HepG2 (cell line): ENCODE measurements at regions not wholly inside any gene's neighbourhood (a gene's known extent, or its start where the extent isn't known, plus 50 kb on each side); places are given as distances from the start of the nearest gene placed in this dataset.

Source experiments
- ATAC-seq: fragments of 200-7000 bp; cut with Tn5 transposase; 3 replicates; pipeline ENCODE4 v1.9.1; 2020; ENCODE audit warnings: mild to moderate bottlenecking, moderate library complexity
- BruUV-seq: library from RNA; stranded (reverse); fragments of 400-500 nt; replicated peaks from 2 replicates; lab custom pipeline; 2021; lab: Mats Ljungman, UMichigan
- CTCF ChIA-PET: fragments of 300-600 bp; formaldehyde crosslinking; extraction: SDS; loops from one replicate; lab custom pipeline; 2021; ENCODE audit warnings: low total read pairs, inconsistent platforms, low intra/inter-chr PET ratio; lab: Yijun Ruan, JAX
- POLR2A ChIA-PET: fragments of 350-600 bp; sonication (Branson Sonifier 250); formaldehyde crosslinking; loops from one replicate; lab custom pipeline; 2020; ENCODE audit warnings: antibody characterized with exemption, inconsistent platforms; lab: Yijun Ruan, JAX
- DNase-seq: peaks from one replicate; pipeline ENCODE4 v3.0.0-alpha.2; 2015; ENCODE audit warnings: low spot score
- FAIRE-seq: peaks from 3 replicates; lab custom pipeline; 2011; peaks lifted over from hg19 to GRCh38; lab: Jason Lieb, UNC
- H2AFZ ChIP-seq: one replicate; pipeline ENCODE4 v1.6.1; 2011; ENCODE audit warnings: low read length, inconsistent platforms
- H3K27ac ChIP-seq: fragments of 300-600 bp; 3 replicates; pipeline ENCODE4 v1.8.0; 2011; ENCODE audit warnings: mixed run types, mild to moderate bottlenecking, mixed read lengths, low read length, inconsistent platforms; ENCODE audit not compliant: insufficient read depth; ENCODE audit errors: extremely low read length
- H3K27me3 ChIP-seq, 2 experiments: fragments of 200-600 bp in 1 of 2; 2 replicates in 1 of 2; 3 replicates in 1 of 2; pipeline versions ENCODE4 v1.6.0 to v1.8.0; 2011; ENCODE audit warnings: low read length in 2 of 2, mild to moderate bottlenecking in 2 of 2, moderate library complexity in 2 of 2, inconsistent platforms in 1 of 2; ENCODE audit not compliant: insufficient read depth in 2 of 2, control insufficient read depth in 1 of 2
- H3K36me3 ChIP-seq, 2 experiments: fragments of 200-600 bp in 1 of 2; replicated peaks in 1 of 2; 2 replicates in 1 of 2; 3 replicates in 1 of 2; pipeline versions ENCODE4 v1.5.1 to v1.8.0; 2011; ENCODE audit warnings: low read length in 2 of 2, inconsistent platforms in 1 of 2; ENCODE audit not compliant: insufficient read depth in 2 of 2, control insufficient read depth in 1 of 2
- H3K4me1 ChIP-seq: 2 replicates; pipeline ENCODE4 v1.5.1; 2012; ENCODE audit warnings: low read length, inconsistent platforms; ENCODE audit not compliant: insufficient read depth
- H3K4me2 ChIP-seq: 2 replicates; pipeline ENCODE4 v1.6.0; 2011; ENCODE audit warnings: low read depth, low read length, inconsistent platforms
- H3K4me3 ChIP-seq, 3 experiments: fragments of 200-600 bp in 1 of 3; sonication (generic), shearing (Covaris generic) in 1 of 3; replicated peaks in 1 of 3; 2 replicates each; pipeline ENCODE4 v1.5.1; 2011 to 2016; ENCODE audit warnings: low read length in 3 of 3, inconsistent platforms in 2 of 3, low read depth in 2 of 3, mild to moderate bottlenecking in 2 of 3, control low read depth in 1 of 3, mixed read lengths in 1 of 3; ENCODE audit not compliant: insufficient read depth in 1 of 3
- H3K79me2 ChIP-seq: one replicate; pipeline ENCODE4 v1.6.1; 2011; ENCODE audit warnings: low read length, inconsistent platforms; ENCODE audit not compliant: insufficient read depth
- H3K9ac ChIP-seq: 2 replicates; pipeline ENCODE4 v1.6.0; 2011; ENCODE audit warnings: mild to moderate bottlenecking, low read depth, low read length, inconsistent platforms; ENCODE audit not compliant: insufficient read depth
- H3K9me3 ChIP-seq: 2 replicates; pipeline ENCODE4 v1.5.1; 2012; ENCODE audit warnings: mild to moderate bottlenecking, low read length
- H4K20me1 ChIP-seq: 2 replicates; pipeline ENCODE4 v1.6.0; 2011; ENCODE audit warnings: inconsistent platforms, mild to moderate bottlenecking, low read length, moderate library complexity; ENCODE audit not compliant: insufficient read depth
- HOMEZ ChIP-seq: IDR thresholded peaks from 2 replicates; pipeline ENCODE4 v1.6.1; 2016; ENCODE audit warnings: low read depth
- JARID2 ChIP-seq: sonication (generic); formaldehyde crosslinking; IDR thresholded peaks from 2 replicates; pipeline ENCODE4 v1.8.1; 2023; ENCODE audit warnings: missing genetic modification reagents, inconsistent platforms; ENCODE audit not compliant: insufficient replicate concordance
- PREB ChIP-seq: sonication (generic); formaldehyde crosslinking; IDR thresholded peaks from 2 replicates; pipeline ENCODE4 v1.4.0; 2020; ENCODE audit warnings: missing genetic modification reagents
- RAD21 ChIP-seq: fragments of 450-650 bp; formaldehyde crosslinking; IDR thresholded peaks from 2 replicates; pipeline ENCODE4 v1.5.0; 2020; ENCODE audit warnings: mild to moderate bottlenecking
- RNF2 ChIP-seq: fragments of 450-650 bp; conservative IDR thresholded peaks from 2 replicates; pipeline ENCODE4 v1.6.1; 2016; ENCODE audit warnings: low read depth
- SNAPC4 ChIP-seq: sonication (generic); formaldehyde crosslinking; IDR thresholded peaks from 2 replicates; pipeline ENCODE4 v1.4.0; 2020; ENCODE audit warnings: mild to moderate bottlenecking, missing genetic modification reagents
- ZFAT ChIP-seq: sonication (generic); formaldehyde crosslinking; conservative IDR thresholded peaks from 2 replicates; pipeline ENCODE4 v1.8.1; 2023; ENCODE audit warnings: missing genetic modification reagents, inconsistent platforms
- ZNF407 ChIP-seq: sonication (generic); formaldehyde crosslinking; IDR thresholded peaks from one replicate; pipeline ENCODE4 v1.5.1; 2020; ENCODE audit warnings: mild to moderate bottlenecking, missing genetic modification reagents; ENCODE audit errors: not compliant biosample characterization
- ZNF605 ChIP-seq: sonication (generic); formaldehyde crosslinking; IDR thresholded peaks from 2 replicates; pipeline ENCODE4 v1.8.0; 2022; ENCODE audit warnings: mild to moderate bottlenecking, missing genetic modification reagents
- WGBS: methylation state at CpG from one replicate; pipeline ENCODE4 v1.1.6; 2017; ENCODE audit warnings: low lambda C conversion rate; 5-methylcytosine and 5-hydroxymethylcytosine counted together
- in situ Hi-C: cut with HindIII; loops from 2 replicates; pipeline ENCODE4 v1.10.0; 2017; ENCODE audit warnings: low pct_unique_long_range_greater_than_20kb; ENCODE audit not compliant: extremely low pct_ligation_motif_present
- intact Hi-C: fragments of 100-400 bp; cut with micrococcal nuclease; formaldehyde crosslinking; loops from one replicate; pipeline ENCODE4 v1.10.0; 2022; ENCODE audit not compliant: unreplicated experiment

- BruUV-seq: no TSS peak
- DNase-seq (no peak), FAIRE-seq (no peak), ATAC-seq (no peak)
- H3K27me3 ChIP-seq: no peaks in the 10 kb centered on the region
- H3K79me2 ChIP-seq: no peaks in the 10 kb centered on the region
- no peaks in the 10 kb centered on the region for H3K4me1 ChIP-seq
- POLR2A ChIA-PET: no interaction called here
- H3K9ac ChIP-seq: no peak overlapping the region
- in situ Hi-C loops (no loop called here), intact Hi-C loops (no loop called here)
- H4K20me1 ChIP-seq: no peaks in the 10 kb centered on the region
- peaks cover 27% of the 10 kb centered on the region for H3K9me3 ChIP-seq
- no peaks in the 10 kb centered on the region for H3K36me3 ChIP-seq
- WGBS: 0% methylated on average over 2 of the region's 2 CpGs
- H3K4me3 ChIP-seq: no peak overlapping the region
- H2AFZ ChIP-seq: no peak overlapping the region
- H3K27ac ChIP-seq: no peak overlapping the region
- H3K4me2 ChIP-seq: no peak overlapping the region
- CTCF ChIA-PET: no interaction called here
- no peak for TF ChIP-seq HOMEZ (CRISPR knock-in tag)
- no peak for TF ChIP-seq PREB (CRISPR knock-in tag)
- no peak for TF ChIP-seq RNF2
- TF ChIP-seq ZNF407 (CRISPR knock-in tag): no peak
- TF ChIP-seq SNAPC4 (CRISPR knock-in tag): no peak
- no peak for TF ChIP-seq JARID2
- no peak for TF ChIP-seq ZFAT (CRISPR knock-in tag)
- TF ChIP-seq ZNF605 (CRISPR knock-in tag): no peak
- TF ChIP-seq RAD21 (CRISPR knock-in tag): no peak
Measured at GRCh38 chrY:19290925-19291324, 453.6 kb downstream of the KDM5D start.
